CD14-positive monocyte (primary cell): ENCODE measurements at regions not wholly inside any gene's neighbourhood (a gene's known extent, or its start where the extent isn't known, plus 50 kb on each side); places are given as distances from the start of the nearest gene placed in this dataset.

Experiments
- DNase-seq, 3 donors: peaks; one replicate each; pipeline ENCODE4 v3.0.0-alpha.2; 2011 to 2022
- H2AFZ ChIP-seq: 2 replicates; pipeline ENCODE4 v1.6.0; 2012; ENCODE audit warnings: mild to moderate bottlenecking, low read depth, low read length, inconsistent platforms; ENCODE audit not compliant: insufficient read depth, poor library complexity, severe bottlenecking
- H3K27ac ChIP-seq, 2 donors: 1 replicate in 1 of 2; 2 replicates in 1 of 2; pipeline ENCODE4 v1.5.1; 2012 to 2013; ENCODE audit warnings: low read length in 2 of 2, control low read depth in 1 of 2, inconsistent platforms in 1 of 2, low read depth in 1 of 2, mild to moderate bottlenecking in 1 of 2
- H3K27me3 ChIP-seq, 2 donors: one replicate each; pipeline versions ENCODE4 v1.6.0 to v1.6.1; 2011 to 2013; ENCODE audit warnings: low read length in 2 of 2; ENCODE audit not compliant: control insufficient read depth in 2 of 2, insufficient read depth in 2 of 2
- H3K36me3 ChIP-seq, 2 donors: replicated peaks in 1 of 2; 1 replicate in 1 of 2; 2 replicates in 1 of 2; pipeline versions ENCODE4 v1.5.1 to v1.6.1; 2012 to 2013; ENCODE audit warnings: low read length in 2 of 2, control low read depth in 1 of 2, inconsistent platforms in 1 of 2, mild to moderate bottlenecking in 1 of 2; ENCODE audit not compliant: insufficient read depth in 2 of 2, control insufficient read depth in 1 of 2
- H3K4me1 ChIP-seq, 2 donors: 1 replicate in 1 of 2; 2 replicates in 1 of 2; pipeline versions ENCODE4 v1.5.1 to v1.6.1; 2012 to 2013; ENCODE audit warnings: low read length in 2 of 2, control low read depth in 1 of 2, inconsistent platforms in 1 of 2, mild to moderate bottlenecking in 1 of 2, moderate library complexity in 1 of 2; ENCODE audit not compliant: insufficient read depth in 2 of 2, control insufficient read depth in 1 of 2
- H3K4me2 ChIP-seq: replicated peaks from 2 replicates; pipeline ENCODE3; 2012; ENCODE audit warnings: low read length, moderate library complexity, mild to moderate bottlenecking; ENCODE audit not compliant: poor library complexity, severe bottlenecking; ENCODE audit errors: extremely low read depth
- H3K4me3 ChIP-seq, 3 experiments: fragments of 200-600 bp in 1 of 3; sonication (generic) in 1 of 3; replicated peaks in 1 of 3; 1 replicate in 2 of 3; 2 replicates in 1 of 3; pipeline ENCODE4 v1.5.1; 2011 to 2013; ENCODE audit warnings: low read length in 3 of 3, mild to moderate bottlenecking in 3 of 3, control low read depth in 2 of 3, low read depth in 2 of 3, inconsistent platforms in 1 of 3, moderate library complexity in 1 of 3
- H3K79me2 ChIP-seq: 2 replicates; pipeline ENCODE4 v1.6.0; 2012; ENCODE audit warnings: mild to moderate bottlenecking, control low read depth, inconsistent platforms, low read length, moderate library complexity; ENCODE audit not compliant: insufficient read depth
- H3K9ac ChIP-seq: 2 replicates; pipeline ENCODE4 v1.6.0; 2017; ENCODE audit warnings: low read length, mild to moderate bottlenecking; ENCODE audit not compliant: insufficient read depth, poor library complexity, severe bottlenecking
- H3K9me3 ChIP-seq, 2 donors: replicated peaks in 1 of 2; 1 replicate in 1 of 2; 2 replicates in 1 of 2; pipeline versions ENCODE4 v1.5.1 to v1.6.1; 2012 to 2013; ENCODE audit warnings: low read length in 2 of 2, control low read depth in 1 of 2; ENCODE audit not compliant: control insufficient read depth in 1 of 2, insufficient read depth in 1 of 2
- H4K20me1 ChIP-seq: 2 replicates; pipeline ENCODE4 v1.6.0; 2012; ENCODE audit warnings: mild to moderate bottlenecking, low read length, control low read depth, moderate library complexity; ENCODE audit not compliant: insufficient read depth
- H3K27ac Mint-ChIP-seq, 7 donors: one replicate each; pipeline ENCODE4 v1.8.0; 2020; ENCODE audit warnings: mild to moderate bottlenecking in 7 of 7, mixed read lengths in 7 of 7, moderate library complexity in 6 of 7, inconsistent platforms in 2 of 7
- H3K27me3 Mint-ChIP-seq, 3 donors: one replicate each; pipeline ENCODE4 v1.8.0; 2021 to 2022; ENCODE audit warnings: low read depth in 3 of 3, mild to moderate bottlenecking in 3 of 3, mixed read lengths in 3 of 3, moderate library complexity in 3 of 3, inconsistent platforms in 1 of 3
- H3K36me3 Mint-ChIP-seq, 2 donors: one replicate each; pipeline ENCODE4 v1.8.0; 2020; ENCODE audit warnings: mixed read lengths in 2 of 2, inconsistent platforms in 1 of 2, mild to moderate bottlenecking in 1 of 2
- H3K4me1 Mint-ChIP-seq: one replicate; pipeline ENCODE4 v1.8.0; 2020; ENCODE audit warnings: mild to moderate bottlenecking, mixed read lengths
- H3K4me3 Mint-ChIP-seq, 2 donors: one replicate each; pipeline ENCODE4 v1.8.0; 2020; ENCODE audit warnings: mild to moderate bottlenecking in 2 of 2, mixed read lengths in 2 of 2, moderate library complexity in 1 of 2
- H3K9me3 Mint-ChIP-seq, 7 donors: one replicate each; pipeline ENCODE4 v1.8.0; 2020 to 2022; ENCODE audit warnings: mixed read lengths in 7 of 7, mild to moderate bottlenecking in 6 of 7, moderate library complexity in 6 of 7, inconsistent platforms in 2 of 7
- CTCF ChIP-seq: fragments of 200-600 bp; IDR thresholded peaks from one replicate; pipeline ENCODE4 v1.8.0; 2022; ENCODE audit warnings: antibody characterized with exemption, mild to moderate bottlenecking
- WGBS: methylation state at CpG from one replicate; pipeline ENCODE4 v1.1.5; 2013; ENCODE audit warnings: missing lambda C conversion rate; ENCODE audit not compliant: insufficient coverage; 5-methylcytosine and 5-hydroxymethylcytosine counted together
- intact Hi-C, 2 donors: fragments of 100-400 bp; cut with micrococcal nuclease; formaldehyde crosslinking; loops; one replicate each; pipeline versions ENCODE4 v1.15.0 to v1.15.1; 2023

- Histone ChIP-seq H3K27ac (no peak overlapping the region), H3K4me1 (no peaks in the 10 kb centered on the region), H3K36me3 (no peaks in the 10 kb centered on the region), H3K27me3 (no peaks in the 10 kb centered on the region), H2AFZ (no peak overlapping the region), H3K9me3 (no peaks in the 10 kb centered on the region), H3K4me3 (no peak overlapping the region), H3K79me2 (no peaks in the 10 kb centered on the region), H4K20me1 (no peaks in the 10 kb centered on the region), H3K9ac (no peak overlapping the region), H3K4me2 (no peak overlapping the region)
- intact Hi-C loops, result no loop called here
- TF ChIP-seq CTCF, result no peak
- Mint-ChIP-seq H3K36me3 (no peaks in the 10 kb centered on the region), H3K4me1 (peaks cover 4% of the 10 kb centered on the region), H3K27me3 (peaks cover 2 to 11% (median 9%) of the 10 kb centered on the region in 3 donors), H3K27ac (no peak overlapping the region), H3K4me3 (no peak overlapping the region), H3K9me3 (peaks cover 0 to 2% (median 0%) of the 10 kb centered on the region in 7 donors)
- no peak for DNase-seq
- WGBS, result no CpG with 5 or more reads among the region's 2 CpGs
Observed at GRCh38 chr7:27419581-27420177, 177.1 kb downstream of the EVX1 start.

DNA sequence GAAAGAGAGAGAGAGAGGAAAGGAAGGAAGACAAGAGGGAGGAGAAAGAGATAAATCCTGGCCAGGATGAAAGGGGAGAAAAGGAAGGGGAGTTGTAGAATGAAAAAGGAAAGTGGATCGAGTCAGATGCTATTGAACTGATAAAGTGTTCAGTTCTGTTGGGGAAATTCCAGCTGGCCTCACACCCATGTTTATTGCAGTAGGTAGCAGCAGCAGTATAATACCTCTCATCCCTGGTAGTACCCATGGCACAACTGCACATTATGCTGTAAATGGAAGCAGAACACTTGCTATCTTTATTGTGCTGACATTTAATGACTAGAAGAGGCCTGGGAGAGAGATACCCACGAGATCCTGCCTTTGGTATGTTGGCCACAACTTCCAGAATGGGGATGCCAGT is 178.1 kb downstream of the EVX1 start:
- H3K4me2 ChIP-seq, result no peak overlapping the region
- no peak overlapping the region for H3K27ac ChIP-seq
- H3K4me3 ChIP-seq, result no peak overlapping the region
- peaks cover 0 to 3% of the 10 kb centered on the region in 2 donors for H3K27me3 ChIP-seq
- TF ChIP-seq CTCF, result no peak
- H3K27ac Mint-ChIP-seq, result no peak overlapping the region
- peaks cover 6% of the 10 kb centered on the region for H3K4me1 Mint-ChIP-seq
- H3K4me1 ChIP-seq, result no peaks in the 10 kb centered on the region
- intact Hi-C loops, result no loop called here
- DNase-seq, result no peak
- no peak overlapping the region for H3K4me3 Mint-ChIP-seq
- no peaks in the 10 kb centered on the region for H3K79me2 ChIP-seq
- no peak overlapping the region for H2AFZ ChIP-seq
- H4K20me1 ChIP-seq, result no peaks in the 10 kb centered on the region
- no peak overlapping the region for H3K9ac ChIP-seq
- H3K27me3 Mint-ChIP-seq, result peaks cover 6 to 18% (median 12%) of the 10 kb centered on the region in 3 donors
- H3K36me3 ChIP-seq, result no peaks in the 10 kb centered on the region
- no CpG with 5 or more reads among the region's 2 CpGs for WGBS
- no peaks in the 10 kb centered on the region for H3K9me3 ChIP-seq
- H3K9me3 Mint-ChIP-seq, result peaks cover 0 to 2% (median 0%) of the 10 kb centered on the region in 7 donors
- H3K36me3 Mint-ChIP-seq, result no peaks in the 10 kb centered on the region
